ENCODE measurements at regions not wholly inside any gene's neighbourhood (a gene's known extent, or its start where the extent isn't known, plus 50 kb on each side); places are given as distances from the start of the nearest gene placed in this dataset.

- no peak for TF ChIP-seq HMGN3 (IDR thresholded peaks at IDR 0.05; ENCODE audit: borderline replicate concordance, extremely low read depth, insufficient read length, low read depth, low read length)
- no peak for TF ChIP-seq KAT7 (CRISPR knock-in tag; IDR thresholded peaks at IDR 0.05; ENCODE audit: borderline replicate concordance)
- TF ChIP-seq NCOA2 (IDR thresholded peaks at IDR 0.05; ENCODE audit: partially characterized antibody in 2 of 2), result no peak
These were observed 574.1 kb downstream of the SLC16A7 start (continued) for GRCh38 chr12:60169904-60170303.

DNA sequence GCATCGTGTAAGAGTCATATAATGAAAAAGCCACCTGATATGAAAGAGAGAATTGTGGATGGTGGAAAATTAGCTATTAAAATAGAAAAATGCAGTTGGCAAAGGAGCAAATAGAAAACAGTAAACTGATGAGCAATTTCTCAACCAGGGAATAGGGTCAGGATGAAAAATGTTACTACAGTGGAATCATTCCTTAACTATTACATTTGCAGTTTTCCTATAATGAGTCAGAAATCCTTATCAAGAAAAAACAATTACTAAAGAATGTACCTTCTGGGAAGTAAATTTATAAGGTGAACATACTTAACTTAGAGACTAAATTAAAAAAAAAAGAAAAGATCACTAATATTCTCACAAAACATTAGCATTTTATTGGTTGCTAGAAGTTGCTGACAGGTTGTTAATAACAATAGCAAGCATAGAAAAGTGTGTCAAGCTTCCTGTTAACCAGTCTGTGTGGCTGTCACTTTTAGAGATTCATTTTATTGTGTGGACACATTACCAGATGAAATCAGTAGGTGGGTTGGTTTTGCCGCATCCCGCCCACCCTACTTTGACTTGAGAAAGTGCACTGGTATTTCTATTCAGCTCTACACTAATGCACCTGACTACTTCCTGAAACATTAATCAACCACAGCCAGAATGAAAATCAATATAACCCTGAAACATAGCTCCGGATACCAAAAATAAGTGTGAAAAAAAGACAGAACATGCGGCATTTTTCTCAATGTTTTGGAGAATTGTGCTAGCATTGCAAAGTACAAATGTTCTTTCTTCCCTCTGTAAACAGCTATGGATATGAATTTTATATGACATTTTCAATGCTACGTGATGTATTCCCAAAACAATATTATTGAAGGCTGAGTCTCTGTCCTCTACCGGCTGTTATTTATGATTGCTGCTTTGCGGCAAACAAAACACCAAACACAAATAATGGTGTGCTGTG is 576.7 kb downstream of the SLC16A7 start:
- ATAC-seq, result peak; percentile 25; the same call in 1 of the 3 replicates
- Histone ChIP-seq H3K4me3 (no peak overlapping the region), H3K9ac (ENCODE audit: insufficient read depth in 1 of 2, low read depth in 2 of 2, low read length in 2 of 2) (no peak overlapping the region), H2AFZ (ENCODE audit: low read depth, low read length) (peak overlapping the region; percentile 36; the same call in 1 of the 2 replicates), H3K36me3 (ENCODE audit: control insufficient read depth, insufficient read depth, low read length) (no peaks in the 10 kb centered on the region), H3K4me1 (replicated peaks in 1 of 2; ENCODE audit: control insufficient read depth in 2 of 2, insufficient read depth in 2 of 2, low read length in 2 of 2) (no peaks in the 10 kb centered on the region; a peak in 1 of 5 replicates), H3K27ac (ENCODE audit: extremely low read depth, low read depth, low read length) (no peak overlapping the region), H3K9me3 (replicated peaks; ENCODE audit: control insufficient read depth, insufficient read depth, low read depth, low read length) (no peaks in the 10 kb centered on the region), H3K79me2 (ENCODE audit: control insufficient read depth, insufficient read depth, low read length) (no peaks in the 10 kb centered on the region), H4K20me1 (replicated peaks; ENCODE audit: control insufficient read depth, insufficient read depth, low read length) (no peaks in the 10 kb centered on the region), H3K9me1 (ENCODE audit: control insufficient read depth, insufficient read depth, low read length) (no peaks in the 10 kb centered on the region), H3K4me2 (ENCODE audit: insufficient read depth, low read length) (no peak overlapping the region), H3K27me3 (ENCODE audit: control insufficient read depth in 2 of 2, insufficient read depth in 2 of 2, low read length in 2 of 2) (no peaks in the 10 kb centered on the region)
- FAIRE-seq, result no peak
- TF ChIP-seq, protein P1, sequence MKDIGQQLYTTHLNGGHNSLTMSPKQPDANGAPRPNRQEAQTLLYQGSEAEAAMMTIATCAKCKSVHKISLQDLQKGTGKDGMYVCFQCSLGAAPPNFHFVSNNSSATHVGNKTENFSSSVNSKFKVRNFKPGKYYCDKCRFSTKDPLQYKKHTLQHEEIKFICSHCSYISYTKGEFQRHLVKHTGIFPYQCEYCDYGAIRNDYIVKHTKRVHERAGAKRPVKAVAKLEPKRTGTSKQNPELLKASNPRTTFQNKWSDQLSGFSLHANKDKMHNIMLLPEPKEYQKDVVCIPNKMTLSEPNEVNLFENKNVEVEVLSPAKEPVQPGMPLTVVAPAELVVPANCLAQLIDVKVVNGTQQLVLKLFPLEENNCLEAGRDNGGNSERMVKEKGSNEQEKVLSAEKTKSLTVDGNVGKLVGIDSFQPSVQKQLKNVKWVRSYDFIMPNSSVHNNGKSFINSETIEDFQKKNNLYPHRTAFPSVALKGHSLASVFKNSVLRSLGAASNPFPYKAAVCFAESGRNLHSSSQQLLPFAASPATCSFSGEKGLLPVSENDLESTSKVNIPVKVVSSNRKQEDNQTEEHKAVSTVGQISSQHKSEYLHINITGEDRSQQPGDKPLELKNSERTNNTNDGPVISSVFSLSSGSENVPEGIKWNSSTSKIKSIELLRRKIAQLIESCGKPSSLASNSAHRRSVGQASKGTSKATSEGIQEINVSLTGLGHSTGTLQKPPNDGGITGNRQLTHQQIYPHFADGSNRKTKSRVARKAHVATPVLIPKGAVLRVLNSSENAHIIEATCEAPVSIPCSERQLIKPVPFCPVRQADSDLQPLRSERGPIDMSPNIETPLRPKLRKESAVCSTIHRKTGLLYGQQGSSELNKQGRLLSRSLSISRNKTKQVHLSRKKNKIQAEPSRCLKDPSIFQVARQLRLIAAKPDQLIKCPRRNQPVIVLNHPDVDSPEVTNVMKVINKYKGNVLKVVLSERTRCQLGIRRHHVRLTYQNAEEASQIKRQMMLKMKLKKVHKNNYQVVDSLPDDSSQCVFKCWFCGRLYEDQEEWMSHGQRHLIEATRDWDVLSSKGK (CRISPR knock-in tag; IDR thresholded peaks at IDR 0.05), result no peak
- TF ChIP-seq BMI1 (IDR thresholded peaks at IDR 0.05; ENCODE audit: low read length) (no peak), NR2F6 (CRISPR knock-in tag; IDR thresholded peaks at IDR 0.05) (no peak), HNRNPH1 (optimal IDR thresholded peaks at IDR 0.05; ENCODE audit: low read depth, low read length) (no peak), ZNF384 (IDR thresholded peaks at IDR 0.05; ENCODE audit: low read depth, low read length) (no peak)
- ChIA-PET CTCF (ENCODE audit: low intra/inter-chr PET ratio) (no interaction called here), POLR2A (no interaction called here)
- WGBS (ENCODE audit: insufficient coverage, low coverage, missing lambda C conversion rate), result 26% methylated on average over 8 of the region's 8 CpGs
- no TSS peak for BruUV-seq (replicated peaks)
- no peak for DNase-seq (ENCODE audit: extremely low read depth in 1 of 4, low spot score in 3 of 4)
- intact Hi-C loops (cut with micrococcal nuclease), result no loop called here
- in situ Hi-C loops (cut with MboI), result no loop called here

All from K562 (cell line).